ENCODE measurements at regions not wholly inside any gene's neighbourhood (a gene's known extent, or its start where the extent isn't known, plus 50 kb on each side); places are given as distances from the start of the nearest gene placed in this dataset.

GRCh38 chr2:160911258-160911657, 249.0 kb upstream of the TANK start:
- no peak for DNase-seq (ENCODE audit: low read depth in 2 of 3, low spot score in 1 of 3)

GRCh38 chr2:160912276-160912675, 248.0 kb upstream of the TANK start:
- no peak for DNase-seq (ENCODE audit: low read depth in 2 of 3, low spot score in 1 of 3)

- no peak for DNase-seq (ENCODE audit: low read depth in 2 of 3, low spot score in 1 of 3)
Observed at GRCh38 chr2:160913323-160913722, 246.9 kb upstream of the TANK start.

DNA sequence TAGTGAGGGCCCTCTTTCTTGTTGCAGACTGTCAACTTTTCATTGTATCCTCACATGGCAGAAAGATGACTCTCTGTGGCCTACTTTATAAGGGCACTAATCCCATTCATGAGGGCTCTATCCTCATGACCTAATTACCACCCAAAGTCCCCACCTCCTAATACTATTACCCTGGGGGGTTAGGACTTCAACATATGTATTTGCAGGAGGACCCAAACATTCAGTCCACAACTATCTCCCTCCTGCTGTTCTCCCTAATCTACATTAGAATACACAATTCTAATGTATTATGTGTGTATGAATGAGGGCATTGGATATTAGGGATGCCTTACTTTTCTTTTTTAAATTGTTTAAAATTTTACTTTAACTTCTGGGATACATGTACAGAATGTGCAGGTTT, 246.0 kb upstream of the TANK start:
- no peak for DNase-seq (ENCODE audit: low read depth in 2 of 3, low spot score in 1 of 3)

- DNase-seq (ENCODE audit: low read depth in 2 of 3, low spot score in 1 of 3): no peak
Observed at GRCh38 chr2:160916300-160916699, 243.9 kb upstream of the TANK start.

DNA sequence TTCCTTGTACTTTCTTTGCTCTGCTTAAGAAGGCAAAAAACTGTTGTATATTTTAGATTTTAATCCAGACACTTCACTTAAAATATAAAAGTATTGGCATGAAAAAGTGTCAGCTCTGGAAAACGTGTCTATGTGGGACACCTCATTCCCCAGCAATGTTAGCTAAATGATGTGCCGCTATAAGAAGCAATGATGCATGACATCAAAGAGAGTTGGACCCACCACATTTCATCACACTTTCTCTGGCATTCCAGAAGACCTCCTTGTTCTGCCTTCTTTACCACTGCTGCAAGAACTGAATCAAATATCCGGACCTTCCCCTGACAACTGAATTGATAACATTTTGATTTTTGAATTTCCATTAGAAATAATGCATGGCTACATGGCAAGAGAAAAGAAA, 242.4 kb upstream of the TANK start:
- no peak for DNase-seq (ENCODE audit: low read depth in 2 of 3, low spot score in 1 of 3)

GRCh38 chr2:160918258-160918657, 242.0 kb upstream of the TANK start:
- no peak for DNase-seq (ENCODE audit: low read depth in 2 of 3, low spot score in 1 of 3)

DNA sequence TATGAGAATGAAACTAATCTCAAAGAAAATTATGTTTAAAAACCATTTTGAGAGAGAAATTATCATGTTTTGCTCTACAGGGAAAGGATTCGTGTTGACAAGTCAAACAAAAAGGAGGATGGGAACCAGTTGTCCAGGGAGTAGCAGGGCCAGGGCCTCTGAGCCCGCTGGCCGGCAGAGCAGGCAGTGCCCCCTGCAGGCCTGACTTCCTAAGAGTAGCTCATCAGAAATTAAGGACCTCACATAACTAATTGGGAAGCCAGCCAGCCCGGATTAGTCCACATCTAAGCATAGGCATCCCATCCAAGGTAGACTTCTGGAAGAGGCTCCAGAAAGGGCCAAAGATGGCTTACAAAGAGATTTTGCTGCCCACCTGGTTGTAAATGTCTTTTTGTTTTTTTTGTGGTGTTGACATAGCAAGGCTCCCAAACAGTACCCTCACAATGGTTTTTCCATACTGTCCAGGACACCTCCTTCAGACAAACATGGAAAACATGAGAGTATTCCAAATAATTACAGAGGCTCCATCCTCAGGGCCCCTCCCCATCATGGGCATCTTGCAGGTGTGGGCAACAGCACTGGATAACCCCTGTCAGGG, 241.2 kb upstream of the TANK start:
- DNase-seq (ENCODE audit: low read depth in 2 of 3, low spot score in 1 of 3): peak; percentile 3 to 13 (median 3)

GRCh38 chr2:160920061-160920460, 240.2 kb upstream of the TANK start:
- DNase-seq (ENCODE audit: low read depth in 2 of 3, low spot score in 1 of 3): no peak

DNA sequence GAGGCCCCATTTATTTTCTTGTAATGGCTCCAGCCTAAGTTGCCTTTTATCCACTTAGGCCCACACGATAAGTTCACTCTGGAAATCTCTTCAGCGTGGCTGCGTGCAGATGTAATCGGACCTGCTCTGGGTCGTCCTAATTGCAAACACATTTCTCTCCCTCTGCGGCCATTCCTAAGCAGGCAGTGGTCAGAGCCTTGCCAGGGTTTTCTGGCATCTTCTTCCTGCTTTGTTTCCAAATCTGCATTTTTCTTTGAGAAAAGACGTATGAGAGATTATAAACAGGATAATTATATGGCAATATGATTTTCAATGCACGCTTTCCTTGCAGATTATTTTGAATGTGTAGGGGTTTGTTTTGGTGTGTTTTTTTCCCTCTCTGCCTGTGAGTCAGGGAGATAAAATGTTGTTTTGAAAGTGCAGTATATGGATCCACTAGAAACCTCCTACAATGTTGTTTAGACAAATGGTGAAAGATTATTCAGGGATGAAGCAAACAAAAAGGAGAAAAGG, 239.4 kb upstream of the TANK start:
- no peak for DNase-seq (ENCODE audit: low read depth in 2 of 3, low spot score in 1 of 3)

DNA sequence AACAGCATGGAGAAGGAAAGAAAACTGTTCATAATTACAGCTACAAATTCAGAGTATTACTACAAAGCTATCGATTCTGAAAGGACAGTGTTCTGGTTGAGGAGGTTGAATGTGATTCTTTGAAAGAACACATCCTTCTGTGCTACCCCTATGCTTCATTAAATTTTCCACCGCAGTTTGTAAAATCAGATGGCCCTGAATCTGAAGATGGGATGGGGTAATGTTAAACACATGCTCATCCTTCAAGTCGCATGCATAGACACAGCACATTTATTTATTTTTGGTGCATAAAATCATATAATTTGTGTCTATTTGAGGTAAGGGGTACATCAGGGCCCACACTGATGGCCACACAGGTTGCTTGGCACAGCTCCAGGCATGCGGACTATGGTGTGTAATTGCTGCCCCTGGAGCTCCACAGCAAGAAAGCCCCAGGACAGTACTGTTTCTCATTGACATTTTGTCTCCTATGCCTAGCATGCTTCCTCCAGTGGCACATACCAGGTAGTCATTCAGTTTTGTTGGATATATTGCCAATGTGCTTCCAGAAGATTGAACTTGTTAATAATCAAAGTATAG, 238.8 kb upstream of the TANK start:
- no peak for DNase-seq (ENCODE audit: low read depth in 2 of 3, low spot score in 1 of 3)

DNA sequence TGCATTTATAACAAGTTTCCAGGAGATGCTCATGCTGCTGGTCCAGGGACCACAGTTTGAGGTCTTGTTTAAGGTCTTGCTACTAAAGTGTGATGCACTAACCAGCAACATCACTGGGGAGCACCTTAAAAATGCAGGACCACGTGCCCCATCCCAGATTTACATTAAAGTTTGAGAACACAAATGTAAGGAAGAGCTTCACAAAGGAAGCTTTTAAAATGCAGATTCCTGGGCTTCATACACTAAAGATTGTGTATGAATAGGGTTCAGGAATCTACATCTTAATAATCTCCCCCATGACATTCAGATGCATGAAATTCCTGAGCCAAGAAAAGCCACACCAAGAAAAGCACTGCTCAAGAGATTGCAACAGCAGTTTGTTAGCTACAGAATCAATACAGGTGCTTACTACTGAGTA, 235.3 kb upstream of the TANK start:
- no peak for DNase-seq (ENCODE audit: low read depth in 2 of 3, low spot score in 1 of 3)

DNA sequence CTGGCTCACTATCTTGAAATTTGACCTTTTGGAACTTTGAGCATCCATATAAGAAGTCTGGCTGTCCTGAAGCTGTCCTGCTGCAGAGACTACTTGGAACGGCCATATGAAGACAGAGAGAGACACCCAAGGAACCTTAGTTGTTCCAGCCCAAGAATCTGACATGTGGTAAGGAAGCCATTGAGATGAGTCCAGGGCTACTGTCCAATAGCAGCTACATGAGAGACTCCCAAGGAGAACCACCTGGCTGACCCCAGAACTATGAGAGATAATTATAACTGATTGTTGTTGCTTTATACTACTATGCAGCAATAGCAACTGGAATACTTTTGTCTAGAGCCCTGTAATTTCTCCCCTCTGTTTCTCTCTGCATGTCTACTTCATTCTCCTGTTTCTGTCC, 234.3 kb upstream of the TANK start:
- DNase-seq (ENCODE audit: low read depth in 2 of 3, low spot score in 1 of 3): no peak

- DNase-seq (ENCODE audit: low read depth in 2 of 3, low spot score in 1 of 3): no peak
Observed at GRCh38 chr2:160927324-160927723, 232.9 kb upstream of the TANK start.

DNA sequence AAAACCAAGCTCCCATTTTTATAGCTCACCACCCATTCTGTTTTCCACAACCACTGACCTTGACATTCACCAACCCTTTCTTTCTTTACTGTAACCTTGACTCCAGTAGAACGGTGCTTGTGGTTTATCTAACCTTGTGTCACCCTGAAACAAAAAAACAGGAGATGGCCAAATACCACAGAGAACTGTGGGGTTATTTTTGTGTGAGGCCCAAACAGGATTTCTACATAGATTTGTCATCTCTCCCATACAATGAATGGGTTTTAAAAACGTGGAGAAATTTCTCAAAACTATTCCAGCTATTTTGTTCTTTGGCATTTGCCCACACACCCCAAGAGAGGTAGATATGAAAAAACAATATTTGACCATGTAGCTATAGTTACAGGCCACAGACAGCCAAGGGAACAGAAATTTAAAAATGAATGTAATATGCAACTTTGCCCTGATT, 231.3 kb upstream of the TANK start:
- DNase-seq (ENCODE audit: low read depth in 2 of 3, low spot score in 1 of 3): no peak

DNA sequence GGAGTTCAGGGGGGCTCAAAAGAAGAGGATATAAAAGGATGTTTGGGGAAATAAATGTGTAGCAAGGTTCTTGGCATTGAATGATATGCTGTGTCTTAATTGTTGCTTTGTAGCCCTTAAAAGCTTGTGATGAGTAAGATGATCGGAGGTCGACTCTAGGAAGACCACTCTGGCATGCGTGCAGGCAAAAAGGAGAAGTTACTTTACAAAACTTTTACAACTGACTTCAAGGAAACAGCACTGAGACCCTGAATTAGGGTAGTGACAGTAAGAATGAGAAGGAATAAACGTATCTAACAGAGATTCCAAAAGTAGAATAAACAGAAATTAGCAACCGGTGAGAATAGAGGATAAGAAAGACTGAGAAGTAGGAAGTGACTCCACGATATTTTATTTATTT, 228.7 kb upstream of the TANK start:
- DNase-seq (ENCODE audit: low read depth in 2 of 3, low spot score in 1 of 3): no peak

- no peak for DNase-seq (ENCODE audit: low read depth in 2 of 3, low spot score in 1 of 3)
Observed at GRCh38 chr2:160932960-160933359, 227.3 kb upstream of the TANK start.

- no peak for DNase-seq (ENCODE audit: low read depth in 2 of 3, low spot score in 1 of 3)
Observed at GRCh38 chr2:160934263-160934662, 226.0 kb upstream of the TANK start.

GRCh38 chr2:160934991-160935390, 225.2 kb upstream of the TANK start:
- no peak for DNase-seq (ENCODE audit: low read depth in 2 of 3, low spot score in 1 of 3)

DNA sequence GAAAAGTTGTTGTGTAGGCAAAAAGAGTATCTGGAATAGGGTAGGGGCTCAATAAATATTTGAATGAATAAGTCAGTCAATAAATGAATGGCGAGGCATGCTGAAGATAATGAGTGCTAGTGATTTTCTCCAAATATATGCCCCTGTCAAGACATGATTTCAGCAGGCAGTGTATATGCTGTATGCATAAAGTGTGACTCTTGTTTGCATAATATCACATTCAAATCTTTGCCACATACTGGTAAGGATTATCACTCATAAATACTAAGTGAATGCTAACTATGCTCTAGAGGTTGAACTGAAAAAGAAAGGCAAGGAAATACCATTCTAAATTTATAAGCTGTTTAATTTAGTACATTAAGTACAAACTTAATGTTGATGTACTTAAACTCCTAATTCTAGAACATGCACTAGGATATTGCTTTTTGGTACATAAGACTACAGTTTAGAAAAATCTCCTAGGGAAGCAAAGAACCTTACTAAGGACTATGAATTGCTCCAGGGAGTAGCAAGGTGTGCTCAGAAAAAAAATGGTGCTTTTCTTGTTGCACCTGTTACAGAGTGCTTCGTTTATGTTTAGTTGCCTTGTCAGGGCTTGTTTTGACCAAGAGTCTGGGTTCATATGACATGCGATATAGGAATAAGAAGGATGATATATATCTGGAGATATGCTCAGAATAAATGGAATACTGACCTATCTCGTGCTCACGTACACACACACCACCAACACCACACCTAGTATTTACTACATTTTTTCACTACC, 224.0 kb upstream of the TANK start:
- DNase-seq (ENCODE audit: low read depth in 2 of 3, low spot score in 1 of 3): no peak

- DNase-seq (ENCODE audit: low read depth in 2 of 3, low spot score in 1 of 3): no peak
Observed at GRCh38 chr2:160940271-160940670, 220.0 kb upstream of the TANK start.

- DNase-seq (ENCODE audit: low read depth in 2 of 3, low spot score in 1 of 3): no peak
Observed at GRCh38 chr2:160940699-160941098, 219.5 kb upstream of the TANK start.
